Stimulated activated CD4-positive, alpha-beta T cell treated with anti-CD3 and anti-CD28 coated beads, Interleukin-4, amount 100 ng/mL, for 24 hours (primary cell): ENCODE measurements at regions not wholly inside any gene's neighbourhood (a gene's known extent, or its start where the extent isn't known, plus 50 kb on each side); places are given as distances from the start of the nearest gene placed in this dataset.
"Not testable (repeated sequence)": the region's sequence is repeated elsewhere in the genome, so short reads cannot be mapped to it uniquely, and the experiment has no call there.

ENCODE experiments used
- DNase-seq: peaks from one replicate; pipeline ENCODE4 v3.0.0-alpha.2; 2020

DNA sequence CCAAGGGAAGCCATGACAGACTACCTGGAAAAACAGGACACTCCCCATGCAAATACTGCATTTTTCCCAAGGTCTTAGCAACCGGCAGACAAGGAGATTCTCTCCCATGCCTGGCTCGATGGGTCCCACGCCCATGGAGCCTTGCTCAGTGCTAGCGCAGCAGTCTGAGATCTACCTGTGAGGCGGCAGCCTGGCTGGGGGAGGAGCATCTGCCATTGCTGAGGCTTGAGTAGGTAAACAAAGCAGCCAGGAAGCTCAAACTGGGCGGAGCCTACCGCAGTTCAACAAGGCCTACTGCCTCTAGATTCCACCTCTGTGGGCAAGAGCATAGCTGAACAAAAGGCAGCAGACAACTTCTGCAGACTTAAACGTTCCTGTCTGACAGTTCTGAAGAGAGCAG, 1417.2 kb downstream of the FSTL5 start:
- not testable (repeated sequence) for DNase-seq

DNA sequence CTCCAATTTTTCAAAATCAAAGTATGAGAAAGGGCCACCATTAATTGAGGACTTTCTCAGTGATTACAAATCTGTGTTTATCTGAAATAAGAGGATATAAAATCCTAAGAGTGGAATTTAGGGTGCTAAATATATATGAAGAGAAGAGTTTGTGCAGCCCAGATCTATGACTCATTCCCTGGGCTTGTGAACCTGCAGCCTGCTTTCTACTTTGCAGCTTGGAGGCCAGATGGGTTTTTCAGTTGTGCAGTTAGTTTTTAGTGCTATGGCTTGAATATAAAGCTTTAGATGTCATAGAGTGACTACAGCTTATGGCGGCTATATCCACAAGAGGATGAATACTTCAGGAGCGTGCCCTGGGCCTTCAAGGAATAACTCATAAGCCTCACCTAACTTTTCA, 1391.1 kb downstream of the FSTL5 start:
- DNase-seq: no peak

DNA sequence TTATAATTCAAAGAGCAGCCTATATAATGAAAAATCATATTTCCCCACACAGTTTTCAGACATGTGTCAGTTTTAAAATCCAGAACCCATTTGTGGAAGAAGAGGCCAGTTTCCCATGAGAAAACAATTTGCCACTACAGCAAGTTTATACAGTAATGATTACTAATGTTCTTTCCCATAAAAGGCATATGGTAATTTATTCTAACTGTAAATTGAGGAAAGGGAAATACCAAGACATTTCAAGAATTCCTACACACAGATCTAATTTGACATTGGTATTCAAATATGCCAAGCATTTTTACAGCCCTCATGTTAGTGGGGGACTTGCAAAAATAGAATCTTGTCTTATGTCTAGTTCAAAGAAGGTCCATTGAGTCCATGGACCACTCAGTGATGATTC, 1368.6 kb downstream of the FSTL5 start:
- DNase-seq: no peak

DNA sequence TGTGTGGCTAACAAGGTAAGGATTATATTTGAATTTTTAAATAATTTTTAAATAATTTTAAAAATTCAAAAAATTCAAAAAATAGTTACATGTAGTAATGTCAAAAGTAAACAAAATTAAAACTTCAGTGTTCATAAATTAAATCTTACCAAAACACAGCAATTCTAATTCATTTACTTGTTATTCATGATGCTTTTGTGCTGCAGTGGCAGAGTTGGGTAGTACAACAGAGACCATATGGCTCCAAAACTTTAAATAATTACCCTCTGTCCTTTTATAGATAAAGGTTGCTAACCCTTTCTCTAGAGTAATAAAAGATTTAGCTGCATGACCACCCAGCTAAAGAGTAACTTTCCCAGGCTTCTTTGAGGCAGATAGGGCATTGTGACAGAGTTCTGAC, 1355.6 kb downstream of the FSTL5 start:
- DNase-seq: no peak

DNA sequence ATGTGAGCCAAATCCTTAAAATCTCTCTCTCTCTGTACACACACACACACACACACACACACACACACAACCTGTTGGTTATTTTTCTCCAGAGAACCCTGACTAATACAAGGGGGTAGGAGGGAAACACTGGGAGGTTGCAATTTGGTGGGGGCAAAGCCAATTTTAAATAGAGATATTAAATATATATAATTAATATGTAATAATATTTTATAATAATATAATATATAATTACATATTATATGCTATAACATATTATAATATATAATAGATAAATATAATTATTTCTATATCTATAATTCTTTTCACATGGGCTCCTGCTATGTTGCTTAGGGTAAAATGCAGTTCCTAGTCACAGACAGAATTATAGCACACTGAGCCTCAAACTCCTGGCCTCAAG, 1354.2 kb downstream of the FSTL5 start:
- no peak for DNase-seq

DNA sequence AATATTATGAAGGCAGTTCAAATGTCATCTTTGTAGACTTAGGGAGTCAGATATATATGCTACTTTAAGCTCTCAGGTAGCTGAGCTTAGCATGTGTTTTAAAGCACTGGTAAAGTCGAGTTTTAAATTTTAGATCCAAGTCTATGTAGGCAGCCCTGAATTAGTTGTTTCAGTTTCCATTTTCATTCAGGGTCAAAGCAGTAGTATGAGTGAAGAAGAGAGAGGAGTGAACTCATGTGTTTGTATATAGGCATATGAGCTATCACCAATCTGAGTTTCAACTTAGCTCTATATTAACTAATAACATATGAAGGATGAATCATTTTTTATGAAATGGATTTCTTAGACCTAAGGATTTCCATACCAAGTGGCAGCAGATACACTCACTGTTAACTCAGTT, 1353.4 kb downstream of the FSTL5 start:
- no peak for DNase-seq

DNA sequence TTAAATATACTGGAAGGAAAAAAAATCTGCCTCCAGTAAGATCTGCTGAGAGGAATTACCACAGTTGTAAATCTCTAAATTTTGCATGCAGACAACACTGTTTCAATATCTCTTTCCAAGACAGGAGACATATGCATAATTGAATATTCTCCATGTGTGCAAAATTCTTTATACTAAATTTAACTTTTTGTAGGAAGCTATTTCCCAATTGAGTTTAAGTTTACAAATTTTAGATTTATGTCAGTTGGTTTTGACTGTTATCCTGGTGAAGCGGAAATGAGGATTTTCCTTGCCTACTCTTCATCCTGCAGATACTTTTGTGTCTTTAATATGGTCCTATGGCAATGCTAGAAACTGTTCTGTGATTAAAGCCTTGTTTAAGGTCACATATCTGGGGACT, 1352.9 kb downstream of the FSTL5 start:
- DNase-seq: no peak

DNA sequence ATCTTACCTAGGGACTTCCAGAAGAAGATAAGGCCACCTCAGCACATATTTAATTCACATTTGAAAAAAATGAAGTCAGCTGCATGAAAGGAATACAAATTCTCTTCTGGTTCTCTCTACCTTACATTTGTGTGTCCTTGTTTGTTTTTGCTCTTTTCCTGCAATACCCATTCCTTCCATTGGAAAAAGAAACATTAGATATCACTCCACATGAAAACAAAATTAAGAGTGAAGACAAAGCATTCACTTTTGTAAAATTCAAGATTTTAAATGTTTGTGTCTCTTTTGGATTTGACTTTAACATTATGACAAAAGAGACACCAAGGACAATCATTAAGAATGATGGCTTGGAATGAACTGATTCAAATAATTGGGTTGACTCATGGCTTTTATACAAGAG, 1351.8 kb downstream of the FSTL5 start:
- DNase-seq: no peak

DNA sequence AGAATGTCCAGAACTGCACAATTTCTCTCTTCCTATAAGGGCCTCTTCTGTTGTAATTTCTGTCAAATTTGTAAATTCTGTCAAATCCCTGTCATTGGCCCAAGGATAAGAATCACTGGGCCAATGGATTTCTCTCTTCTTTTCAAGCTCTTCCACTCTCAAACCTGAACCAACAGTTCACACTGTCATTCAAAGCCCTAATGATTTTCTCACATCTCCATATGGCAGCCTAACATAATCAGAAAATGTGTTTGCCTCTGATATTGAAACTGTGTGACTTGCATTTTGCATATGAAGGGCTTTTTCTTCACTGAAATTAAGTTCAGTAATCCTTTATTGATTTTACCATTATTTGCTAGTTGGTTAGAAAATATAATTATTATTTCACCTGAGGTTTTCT, 1349.1 kb downstream of the FSTL5 start:
- DNase-seq: no peak

DNA sequence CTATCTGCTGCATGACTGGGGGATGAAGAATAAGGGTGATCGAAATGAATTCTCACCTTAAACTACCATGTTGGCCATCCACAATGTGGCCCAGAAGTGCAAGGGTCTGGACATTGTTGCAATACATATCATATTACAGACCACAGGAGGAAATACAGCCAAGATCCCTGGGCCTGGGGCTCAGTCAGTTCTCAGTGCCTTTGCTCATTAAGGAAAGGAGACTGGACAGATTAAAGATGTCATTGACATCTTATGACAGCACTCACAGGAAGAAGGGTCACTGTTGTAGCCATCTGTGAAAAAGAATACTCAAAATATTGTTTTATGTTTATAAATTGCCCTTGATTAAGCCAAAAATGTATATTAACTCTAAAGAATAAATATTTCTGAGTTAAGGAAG, 1345.2 kb downstream of the FSTL5 start:
- no peak for DNase-seq

DNA sequence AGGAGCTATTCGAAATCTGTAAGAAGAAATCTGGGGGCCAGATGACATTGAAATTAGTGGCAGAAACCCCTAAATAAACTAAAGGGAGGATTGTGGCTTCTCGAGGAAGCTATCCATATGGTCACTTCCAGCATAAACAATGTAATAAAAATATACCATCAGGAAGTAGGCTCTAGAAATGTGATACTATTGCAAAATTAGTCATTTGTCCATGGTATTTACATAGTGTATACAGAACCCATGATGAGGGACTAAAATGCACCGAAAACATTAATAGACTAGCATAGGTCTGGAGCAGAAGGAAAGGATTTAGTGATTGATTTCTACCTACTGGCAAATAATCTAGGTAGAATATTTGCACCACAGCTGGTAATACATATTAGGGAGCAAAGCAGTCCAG, 1344.0 kb downstream of the FSTL5 start:
- DNase-seq: no peak

DNA sequence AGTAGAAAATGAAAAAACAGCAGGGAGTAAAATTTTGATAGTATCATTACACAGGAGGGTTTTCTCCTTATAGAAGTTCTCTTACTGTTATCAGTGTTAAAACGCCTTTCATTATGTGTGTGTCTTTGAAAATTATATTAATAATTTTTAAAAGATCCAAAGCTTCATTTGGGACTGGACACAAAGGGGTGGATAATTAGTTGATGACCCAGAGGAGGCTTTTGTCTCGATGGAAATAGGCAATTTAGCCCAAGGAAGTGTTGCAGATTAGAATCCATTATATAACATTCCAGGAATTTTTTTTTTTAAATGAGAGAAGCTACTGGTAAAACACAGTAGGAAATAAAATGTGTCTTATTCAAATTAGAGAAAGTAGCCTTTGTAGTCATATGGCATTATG, 1339.3 kb downstream of the FSTL5 start:
- no peak for DNase-seq

DNA sequence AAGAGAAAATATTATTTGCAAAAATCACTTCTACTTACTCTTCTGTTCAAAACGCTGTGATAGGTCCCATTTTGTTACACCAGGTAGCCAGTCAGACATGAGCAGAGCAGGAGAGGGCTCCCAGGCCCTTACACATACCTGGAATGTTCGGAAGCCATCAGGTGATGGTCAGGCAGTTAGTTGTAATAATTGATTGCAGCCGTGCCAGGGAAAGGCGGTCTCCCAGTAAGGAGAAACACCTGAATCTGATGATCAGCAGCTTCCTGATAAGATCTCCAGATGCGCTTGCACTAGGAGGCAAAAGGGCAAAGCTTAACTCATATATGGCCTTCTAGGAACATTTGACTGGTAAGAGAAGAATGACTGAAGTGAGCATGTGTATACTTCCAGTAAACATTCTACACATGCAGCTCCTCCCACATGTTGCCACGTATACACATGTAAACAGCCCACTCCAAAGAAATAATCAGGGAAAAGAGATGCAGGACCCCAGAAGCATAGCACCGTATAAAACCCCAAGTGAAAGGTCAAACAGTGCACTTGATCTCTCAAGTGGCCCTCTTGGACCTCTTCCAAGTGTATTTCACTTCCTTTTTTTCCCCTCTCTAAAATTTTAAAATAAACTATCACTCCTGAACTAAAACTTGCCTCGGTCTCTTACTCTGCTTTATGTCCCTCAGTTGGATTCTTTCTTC, 1338.0 kb downstream of the FSTL5 start:
- no peak for DNase-seq

DNA sequence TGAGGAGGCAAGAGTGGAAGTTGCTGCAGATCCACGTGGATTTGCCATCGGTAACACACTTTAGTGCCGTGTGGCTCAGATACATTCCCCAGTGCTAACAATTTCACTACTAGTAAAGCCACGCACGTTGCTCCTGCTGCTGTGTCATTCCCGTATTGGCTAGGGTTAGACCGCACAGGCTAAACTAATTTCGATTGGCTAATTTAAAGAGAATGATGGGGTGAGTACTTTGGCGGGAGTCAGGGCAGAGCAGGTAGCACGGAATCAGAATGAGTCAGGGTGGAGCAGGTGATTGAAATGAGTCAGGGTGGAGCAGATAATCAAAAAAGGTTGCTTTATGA, 1337.5 kb downstream of the FSTL5 start:
- DNase-seq: no peak

DNA sequence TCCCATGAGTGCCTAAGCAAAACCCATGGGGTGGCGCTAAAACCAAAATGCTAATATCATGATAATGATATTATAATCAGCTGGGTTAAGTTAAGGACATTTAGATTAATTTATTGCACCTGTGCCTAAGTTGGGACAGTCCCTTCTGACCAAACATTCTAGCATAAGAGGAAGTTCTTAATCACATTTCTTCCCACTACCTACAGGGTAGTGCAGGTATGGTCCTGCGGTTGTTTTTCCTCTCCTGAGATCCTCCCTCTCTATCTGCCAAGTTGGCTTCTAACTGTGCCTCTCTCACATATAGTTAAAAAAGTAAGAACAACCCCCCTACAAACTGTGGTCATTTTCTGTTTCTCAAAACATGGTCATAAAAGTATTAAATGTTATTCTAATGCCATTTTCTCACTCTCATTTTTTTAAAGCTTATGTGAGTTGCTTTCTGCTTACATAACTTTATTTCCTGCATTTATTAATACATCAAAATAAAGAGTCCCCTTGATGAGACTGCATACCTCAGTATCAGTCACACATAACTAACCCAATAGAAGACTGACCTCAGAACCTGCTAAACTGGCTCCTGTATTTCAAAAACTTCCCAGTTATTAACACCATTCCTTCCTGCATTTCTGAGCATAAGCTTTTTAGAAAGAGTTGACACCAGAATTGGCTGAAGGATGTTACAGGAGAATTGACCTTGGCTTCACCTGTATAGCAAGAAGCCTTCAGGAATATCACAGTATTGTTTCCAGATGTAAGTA, 1332.5 kb downstream of the FSTL5 start:
- no peak for DNase-seq

DNA sequence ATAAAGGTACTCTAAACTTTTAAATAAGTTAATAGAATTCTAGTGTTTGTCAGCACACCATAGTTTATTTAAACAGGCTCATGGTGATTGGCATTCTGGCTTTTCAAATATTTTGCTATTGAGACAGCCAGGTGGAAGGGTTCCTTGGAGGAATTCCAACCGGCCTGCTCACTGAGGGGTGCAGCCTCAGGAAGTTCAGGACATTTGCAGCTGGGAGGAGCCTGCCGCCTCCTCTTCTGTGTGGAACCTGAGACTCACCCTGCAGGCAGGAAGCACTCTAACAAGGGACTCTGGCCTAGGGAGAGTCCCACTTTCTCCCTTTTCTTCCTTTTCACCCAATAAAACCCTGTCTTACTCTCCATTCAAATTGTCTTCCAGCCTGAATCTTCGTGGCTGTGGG, 1328.0 kb downstream of the FSTL5 start:
- no peak for DNase-seq

DNA sequence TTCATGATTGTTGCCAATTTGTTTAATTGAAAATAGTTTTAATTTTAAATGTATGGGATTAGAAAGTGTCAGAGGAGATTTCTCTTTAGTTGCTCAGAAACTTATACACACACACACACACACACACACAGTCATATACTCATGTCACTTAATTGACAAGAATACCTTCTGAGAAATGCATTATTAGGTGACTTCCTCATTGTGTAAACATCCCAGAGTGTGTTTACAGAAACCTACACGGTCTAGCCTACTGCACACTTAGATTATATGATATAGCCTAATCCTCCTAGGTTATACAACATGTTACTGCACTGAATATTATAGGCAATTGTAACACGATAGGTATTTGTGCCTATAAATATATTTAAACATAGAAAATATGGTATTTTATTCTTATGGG, 1327.4 kb downstream of the FSTL5 start:
- DNase-seq: no peak

DNA sequence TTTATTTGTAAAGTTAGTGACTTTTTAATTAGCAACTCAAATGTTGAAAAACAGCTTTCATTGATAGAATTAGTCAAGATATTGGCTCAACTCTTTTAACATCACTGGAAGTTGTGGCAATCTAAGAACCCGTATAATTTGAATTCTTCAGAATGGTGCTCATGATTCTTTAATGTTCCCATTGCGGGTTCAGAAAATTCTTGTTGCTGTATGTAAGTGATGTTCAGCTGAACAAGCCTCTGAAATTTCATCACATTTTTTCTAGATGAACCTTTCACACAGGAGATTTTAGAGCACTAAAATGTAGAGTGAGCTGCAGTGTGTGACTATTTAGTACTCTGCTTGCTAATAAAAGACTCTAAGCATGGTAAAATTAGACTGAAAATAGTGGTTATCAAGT, 1317.7 kb downstream of the FSTL5 start:
- DNase-seq: no peak

DNA sequence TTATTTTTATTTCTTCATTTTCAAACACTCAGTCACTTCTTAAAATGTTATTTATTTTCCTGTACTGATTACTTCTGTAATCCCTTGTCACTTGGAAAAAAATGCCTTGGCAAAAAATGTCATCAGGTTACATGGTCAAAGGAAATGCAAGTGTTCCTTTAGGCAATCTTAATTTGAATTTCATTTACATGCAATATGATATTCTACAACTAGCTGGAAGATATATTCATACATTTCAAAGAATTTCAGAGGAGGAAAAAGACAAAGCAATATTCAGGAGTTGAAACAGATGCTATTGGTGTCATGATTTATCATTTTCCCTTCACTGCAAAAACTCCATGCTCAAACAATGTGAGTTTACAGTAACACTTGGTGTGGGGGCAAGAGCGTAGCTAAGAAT, 1316.6 kb downstream of the FSTL5 start:
- no peak for DNase-seq

DNA sequence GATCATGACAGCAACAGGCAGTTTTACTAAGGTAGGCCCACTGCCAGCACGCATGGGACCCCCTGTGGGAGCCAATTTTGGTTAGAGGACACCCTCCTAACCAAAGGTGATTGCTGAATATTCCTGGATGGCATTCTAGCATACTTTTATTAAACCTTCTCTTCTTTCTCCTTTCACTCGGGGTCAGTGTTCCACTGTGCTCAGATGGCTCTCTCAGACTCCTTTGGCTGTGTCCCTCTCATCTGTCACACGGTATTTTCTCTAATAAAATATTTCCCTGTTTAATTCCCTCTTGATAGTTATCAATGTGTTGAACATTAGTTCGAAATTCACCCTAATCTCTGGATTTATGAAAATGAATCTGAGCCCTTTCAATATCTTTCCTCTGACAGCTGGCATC, 1315.3 kb downstream of the FSTL5 start:
- no peak for DNase-seq

DNA sequence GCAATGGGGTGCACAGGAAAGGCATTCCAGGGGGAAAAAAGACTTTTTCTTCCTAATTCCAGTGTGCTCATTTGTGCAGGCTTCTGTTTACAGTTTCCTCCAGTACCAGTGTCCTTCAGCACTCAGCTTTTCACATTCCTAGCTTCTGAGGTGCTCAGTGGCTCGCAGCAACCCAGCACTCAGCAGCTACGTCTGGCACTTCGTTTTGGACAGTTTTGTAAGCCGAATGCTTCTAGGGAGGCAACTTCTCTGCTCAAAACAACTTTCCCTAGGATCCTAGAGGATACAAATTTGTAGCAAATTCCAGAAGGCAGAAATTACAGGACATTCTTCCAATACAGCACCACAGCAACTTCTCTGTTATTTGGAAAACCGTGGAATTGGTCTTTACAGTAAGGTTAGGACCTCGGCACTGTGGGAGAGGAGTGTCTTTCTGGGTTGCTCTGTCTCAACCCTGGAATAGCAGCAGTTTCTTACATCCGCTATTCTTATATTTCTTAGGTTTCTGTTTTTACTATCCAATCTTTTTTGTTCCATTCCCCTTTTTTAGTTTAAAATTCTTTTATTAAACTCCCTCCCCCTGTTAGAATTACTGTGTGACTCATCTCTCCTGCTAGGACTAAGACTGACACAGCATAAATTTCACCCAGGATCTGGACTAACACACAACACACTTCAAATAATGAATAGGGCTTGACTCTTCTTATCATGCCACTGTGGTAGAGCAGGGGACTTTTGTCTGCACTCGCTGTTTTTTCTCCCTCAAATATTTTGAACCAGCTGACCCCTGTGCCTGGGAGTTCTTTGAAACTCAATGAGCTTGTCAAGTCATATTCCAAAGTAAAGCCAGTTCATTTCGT, 1314.7 kb downstream of the FSTL5 start:
- DNase-seq: no peak

DNA sequence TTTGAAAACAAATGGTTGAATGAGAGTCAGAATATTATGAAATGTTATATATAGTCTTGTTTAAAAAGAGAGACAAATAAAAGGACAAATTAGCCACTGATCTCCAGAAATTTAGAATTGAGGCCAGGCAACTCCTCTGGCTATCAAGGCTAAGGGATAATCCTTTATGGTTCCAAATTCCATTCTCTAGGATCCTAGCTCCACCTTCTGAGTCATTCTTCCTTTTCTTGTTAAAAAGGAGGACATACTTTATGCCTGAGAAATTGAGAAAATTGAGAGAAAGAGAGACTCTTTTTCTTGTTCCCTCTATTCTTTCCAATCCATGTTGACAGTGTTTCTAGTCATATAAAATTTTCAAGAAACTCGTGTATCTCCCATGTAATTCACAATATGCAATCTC, 1299.5 kb downstream of the FSTL5 start:
- no peak for DNase-seq

DNA sequence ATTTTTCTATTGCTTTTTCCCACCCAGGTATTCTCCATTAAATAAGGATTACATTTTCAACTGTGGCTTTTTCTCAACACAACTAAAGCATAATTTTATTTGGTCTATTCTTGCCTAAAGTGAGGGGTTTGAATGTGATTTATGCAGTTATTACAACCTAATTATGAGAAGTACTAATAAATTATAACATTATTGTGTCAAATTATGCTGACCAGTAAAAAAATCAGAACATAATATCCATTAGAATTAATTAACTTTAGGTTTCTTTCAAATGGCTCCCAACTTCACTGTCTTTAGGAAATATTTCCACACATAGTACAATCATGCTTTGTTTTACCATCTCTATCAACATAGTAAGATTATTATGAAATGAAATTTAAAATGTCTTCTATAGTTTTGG, 1293.9 kb downstream of the FSTL5 start:
- DNase-seq: no peak

DNA sequence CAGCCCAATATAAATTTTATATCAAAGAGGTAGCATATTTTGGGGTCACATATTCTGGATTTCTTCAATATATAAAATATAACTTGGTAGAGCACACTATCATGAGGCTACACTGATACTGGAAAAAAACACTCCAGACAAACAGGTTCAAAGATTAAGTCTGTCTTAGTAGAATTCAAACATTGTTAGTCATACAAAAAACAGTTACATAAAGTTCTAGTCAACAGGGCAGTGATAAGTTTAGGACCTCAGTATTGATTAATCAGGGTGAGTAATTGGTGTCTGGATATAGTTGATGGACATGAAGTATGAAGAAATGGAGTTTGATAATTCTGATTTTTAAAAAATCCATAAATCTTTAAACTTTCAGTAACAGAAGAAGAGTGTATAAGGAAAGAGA, 1291.3 kb downstream of the FSTL5 start:
- DNase-seq: no peak
